Esophagus muscularis mucosa (tissue), 4 donors: ENCODE measurements at regions not wholly inside any gene's neighbourhood (a gene's known extent, or its start where the extent isn't known, plus 50 kb on each side); places are given as distances from the start of the nearest gene placed in this dataset.

Experiments
- CTCF ChIP-seq, 3 experiments: fragments of 200-600 bp in 2 of 3; fragments of 450-650 bp in 1 of 3; sonication (generic) in 2 of 3; IDR thresholded peaks; one replicate each; pipeline ENCODE4 v1.5.1; 2017 to 2019; ENCODE audit warnings: antibody characterized with exemption in 3 of 3, mild to moderate bottlenecking in 2 of 3, moderate library complexity in 1 of 3
- EP300 ChIP-seq: sonication (generic); formaldehyde crosslinking; IDR thresholded peaks from one replicate; pipeline ENCODE4 v1.6.1; 2017; ENCODE audit warnings: antibody characterized with exemption
- POLR2A ChIP-seq: fragments of 450-650 bp; IDR thresholded peaks from one replicate; pipeline ENCODE4 v1.6.1; 2017; ENCODE audit warnings: antibody characterized with exemption, moderate library complexity, mild to moderate bottlenecking, low read depth
- POLR2AphosphoS5 ChIP-seq, 2 donors: sonication (generic); formaldehyde crosslinking; IDR thresholded peaks; one replicate each; pipeline ENCODE4 v1.6.1; 2017; ENCODE audit warnings: antibody characterized with exemption in 2 of 2

DNA sequence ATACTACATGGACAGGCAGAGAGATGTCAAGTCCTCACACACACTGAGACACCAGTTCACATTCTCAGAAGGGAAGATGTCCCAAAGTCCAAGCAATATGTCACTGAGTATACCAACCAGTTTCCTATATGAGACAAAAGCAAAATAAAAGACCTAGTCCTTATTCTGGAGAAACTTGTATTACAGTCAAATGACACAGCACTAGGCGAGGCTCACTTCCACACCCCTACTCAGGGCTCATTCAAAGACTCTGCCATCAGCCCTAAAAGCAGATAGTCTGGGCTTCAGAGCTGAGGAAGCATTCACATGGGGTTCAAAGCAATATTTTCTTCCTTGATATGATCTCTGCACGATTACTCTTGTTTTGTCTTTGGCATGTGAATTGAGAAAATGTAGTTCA lies 129.9 kb upstream of the UBL3 start:
- TF ChIP-seq CTCF (IDR thresholded peaks at IDR 0.05) (no peak), POLR2A (no peak), EP300 (no peak), POLR2AphosphoS5 (IDR thresholded peaks at IDR 0.05) (no peak)
